ENCODE measurements at regions not wholly inside any gene's neighbourhood (a gene's known extent, or its start where the extent isn't known, plus 50 kb on each side); places are given as distances from the start of the nearest gene placed in this dataset.

GRCh38 chr4:146023334-146023967, 84.8 kb upstream of the ZNF827 start:
- no peak for DNase-seq (ENCODE audit: low read depth)

GRCh38 chr4:146022541-146022940, 83.9 kb upstream of the ZNF827 start:
- DNase-seq (ENCODE audit: low read depth), result no peak

- DNase-seq (ENCODE audit: low read depth), result no peak
These were observed 79.6 kb upstream of the ZNF827 start for GRCh38 chr4:146018247-146018646.

GRCh38 chr4:146004730-146005129, 66.1 kb upstream of the ZNF827 start:
- no peak for DNase-seq (ENCODE audit: low read depth)

GRCh38 chr4:145988628-145989027, 50.0 kb upstream of the ZNF827 start:
- no peak for DNase-seq (ENCODE audit: low read depth)
